DMS 273 (cell line): ENCODE measurements at regions not wholly inside any gene's neighbourhood (a gene's known extent, or its start where the extent isn't known, plus 50 kb on each side); places are given as distances from the start of the nearest gene placed in this dataset.
"Not testable (repeated sequence)": the region's sequence is repeated elsewhere in the genome, so short reads cannot be mapped to it uniquely, and the experiment has no call there.

Source experiments
- DNase-seq: peaks from one replicate; lab custom pipeline; 2025; ENCODE audit not compliant: unreplicated experiment; lab: John Stamatoyannopoulos, UW

DNA sequence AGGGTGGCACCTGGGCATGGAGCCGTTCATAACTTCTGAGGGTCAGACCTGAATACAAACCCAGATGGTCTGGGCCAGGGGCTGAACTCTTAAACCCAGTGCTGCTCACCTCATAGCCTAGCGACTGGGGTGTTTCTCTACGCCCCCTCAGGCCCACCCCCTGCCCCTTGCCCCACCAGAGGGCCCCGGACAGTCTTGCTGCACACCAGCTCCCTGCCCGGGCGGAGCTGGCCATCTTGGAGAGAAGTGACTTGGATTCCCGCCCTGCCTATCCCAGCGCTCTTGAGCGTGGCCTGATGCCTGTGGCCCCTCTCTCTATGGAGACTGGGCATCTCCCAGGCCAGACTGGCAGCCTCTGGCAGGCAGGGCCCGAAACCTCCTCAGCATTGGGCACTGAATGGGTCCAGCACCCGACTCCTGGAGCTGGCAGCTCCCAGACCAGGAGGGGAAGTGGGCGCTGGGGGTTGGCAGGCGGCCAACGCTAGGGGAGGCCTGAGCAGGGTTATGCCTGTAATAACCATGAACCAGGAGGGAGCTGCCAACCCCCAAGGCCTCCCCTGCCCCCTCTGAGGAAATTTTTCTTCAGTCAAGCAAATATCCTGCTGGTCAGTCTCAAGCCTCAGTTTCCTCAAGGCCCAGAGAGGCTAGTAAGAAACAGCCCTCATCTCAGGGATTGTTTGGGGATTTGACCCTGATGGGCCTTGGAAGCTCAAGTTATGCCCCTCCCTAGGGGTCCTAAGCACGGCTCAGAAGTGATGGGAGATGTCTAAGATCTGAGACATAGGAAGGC, 169.5 kb downstream of the VEGFA start:
- DNase-seq = no peak

DNA sequence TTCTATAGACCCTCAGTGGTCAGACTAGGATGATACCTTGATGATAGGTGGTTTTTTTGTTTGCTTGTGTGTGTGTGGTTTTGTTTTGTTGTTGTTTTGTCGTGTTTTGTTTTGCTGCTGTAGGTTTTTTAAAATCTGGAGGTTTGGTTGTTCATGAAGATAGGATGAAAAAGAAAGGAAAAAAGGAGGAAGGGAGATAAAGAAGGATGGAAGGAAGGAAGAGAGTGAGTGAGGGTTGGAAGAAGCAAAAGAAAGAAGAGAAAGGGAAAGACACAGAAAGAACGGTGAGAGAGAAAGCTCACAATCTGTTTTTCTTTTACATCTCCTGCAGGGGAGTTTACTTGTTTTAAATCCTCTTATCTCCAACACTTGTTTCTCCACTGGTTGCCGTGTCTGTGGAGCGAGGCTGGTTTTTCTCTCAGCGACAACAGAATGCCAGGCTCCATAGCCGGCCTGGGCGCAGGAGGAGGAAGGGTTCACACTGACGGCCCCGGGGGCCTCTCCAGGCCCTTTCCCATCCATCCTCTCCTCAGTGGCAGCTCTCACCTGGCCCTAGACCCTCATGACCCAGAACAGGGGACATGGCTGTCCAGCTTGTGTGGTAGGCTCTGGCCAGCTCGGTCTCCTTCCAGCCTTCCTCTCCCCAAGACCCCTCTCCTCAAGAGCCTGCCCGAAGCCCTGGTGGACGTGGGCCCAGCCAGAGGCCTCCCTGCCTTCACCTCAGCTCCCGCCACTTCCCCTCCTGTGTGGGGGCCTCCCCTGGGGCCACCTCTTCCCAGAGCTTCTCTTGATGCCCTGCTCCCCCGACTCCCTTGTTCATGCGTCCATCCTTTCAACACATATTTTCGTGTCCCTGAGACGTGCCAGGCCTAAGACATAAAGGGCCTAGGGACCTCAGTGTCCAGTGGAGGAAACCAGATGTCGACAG, 168.4 kb downstream of the VEGFA start:
- no peak for DNase-seq

DNA sequence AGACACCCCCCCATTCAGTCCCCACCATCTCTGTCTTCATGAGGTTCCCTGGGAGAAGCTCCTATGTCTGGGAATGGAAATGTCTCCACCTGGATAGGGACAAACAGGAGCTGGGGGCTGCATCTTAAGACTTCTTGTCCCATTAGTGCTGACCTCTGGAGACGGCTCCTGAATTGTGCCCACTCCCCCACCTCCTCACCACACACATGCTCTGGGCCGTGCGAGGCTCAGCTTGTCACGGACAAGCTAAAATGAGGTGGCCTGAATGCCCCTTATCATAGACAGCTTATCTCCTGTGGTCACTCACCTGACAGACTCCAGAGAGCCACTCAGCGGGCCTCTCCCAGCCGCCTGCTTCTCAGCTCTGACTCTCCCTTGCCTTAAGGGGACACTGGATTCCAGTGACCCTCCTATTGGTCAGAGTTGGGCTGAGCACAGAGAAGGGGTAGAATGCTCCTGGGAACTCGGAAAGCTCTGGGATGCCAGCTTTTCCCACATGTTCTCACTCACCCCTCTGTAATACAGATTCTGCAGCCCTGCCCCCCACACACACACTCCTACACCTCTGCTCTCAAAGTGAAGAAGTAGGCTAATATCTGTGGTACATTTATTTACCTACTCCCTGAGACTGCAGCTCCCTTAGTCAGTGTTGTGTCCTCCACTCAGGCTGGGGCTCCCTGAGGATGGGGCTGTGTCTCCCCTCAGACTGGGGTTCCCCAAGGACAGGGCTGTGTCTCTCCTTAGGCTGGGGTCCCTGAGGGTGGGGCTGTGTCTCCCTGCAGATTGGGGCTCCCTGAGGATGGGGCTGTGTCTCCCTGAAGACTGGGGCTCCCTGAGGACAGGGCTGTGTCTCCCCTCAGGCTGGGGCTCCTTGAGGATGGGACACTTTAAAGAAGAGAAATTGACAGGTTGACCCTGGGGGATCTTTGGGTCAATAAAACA, 167.5 kb downstream of the VEGFA start:
- DNase-seq = no peak

DNA sequence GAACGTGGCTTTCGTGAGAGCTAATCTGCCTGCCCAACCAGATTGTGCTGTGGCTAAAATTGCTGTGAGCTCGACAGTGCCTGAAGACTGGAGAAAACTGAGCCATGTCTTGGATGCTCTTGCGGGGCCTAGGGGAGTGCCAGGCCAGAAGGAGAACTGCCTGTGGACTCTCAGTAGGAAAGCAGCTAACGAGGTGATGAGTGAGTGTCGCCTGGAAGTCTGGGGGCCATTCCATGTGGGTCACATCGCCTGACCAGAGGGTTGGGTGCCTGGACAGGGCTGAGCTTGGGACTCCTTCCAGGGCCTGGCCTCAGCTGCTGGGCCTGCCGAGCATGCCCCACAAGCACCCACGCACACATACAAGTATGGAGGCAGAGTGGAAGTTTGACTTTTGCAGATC, 166.5 kb downstream of the VEGFA start:
- no peak for DNase-seq

DNA sequence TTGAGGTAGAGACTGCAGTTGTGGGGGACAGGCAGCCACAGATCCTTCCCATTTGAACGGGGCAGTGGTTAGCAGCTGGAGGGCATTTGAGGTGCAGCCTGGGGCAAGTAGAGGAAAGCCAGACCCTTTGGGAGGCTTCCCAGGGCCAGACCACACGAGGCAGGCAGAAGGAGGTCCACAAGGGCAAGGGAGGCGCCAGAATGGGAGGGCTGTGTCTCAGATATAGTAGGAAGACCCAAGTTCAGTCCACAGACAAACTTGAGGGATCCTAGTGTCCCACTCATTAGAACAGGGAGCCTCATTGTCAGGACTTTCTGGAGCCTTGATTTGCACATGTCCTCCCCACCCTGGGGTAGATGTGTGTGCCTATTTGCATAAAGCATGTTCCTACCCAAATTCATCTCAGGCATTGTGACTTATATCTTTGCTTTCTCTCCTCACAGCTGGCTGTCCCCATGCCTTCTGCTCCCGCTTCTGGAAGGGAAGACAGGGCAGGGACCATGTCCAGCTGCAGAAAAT, 166.0 kb downstream of the VEGFA start:
- no peak for DNase-seq

DNA sequence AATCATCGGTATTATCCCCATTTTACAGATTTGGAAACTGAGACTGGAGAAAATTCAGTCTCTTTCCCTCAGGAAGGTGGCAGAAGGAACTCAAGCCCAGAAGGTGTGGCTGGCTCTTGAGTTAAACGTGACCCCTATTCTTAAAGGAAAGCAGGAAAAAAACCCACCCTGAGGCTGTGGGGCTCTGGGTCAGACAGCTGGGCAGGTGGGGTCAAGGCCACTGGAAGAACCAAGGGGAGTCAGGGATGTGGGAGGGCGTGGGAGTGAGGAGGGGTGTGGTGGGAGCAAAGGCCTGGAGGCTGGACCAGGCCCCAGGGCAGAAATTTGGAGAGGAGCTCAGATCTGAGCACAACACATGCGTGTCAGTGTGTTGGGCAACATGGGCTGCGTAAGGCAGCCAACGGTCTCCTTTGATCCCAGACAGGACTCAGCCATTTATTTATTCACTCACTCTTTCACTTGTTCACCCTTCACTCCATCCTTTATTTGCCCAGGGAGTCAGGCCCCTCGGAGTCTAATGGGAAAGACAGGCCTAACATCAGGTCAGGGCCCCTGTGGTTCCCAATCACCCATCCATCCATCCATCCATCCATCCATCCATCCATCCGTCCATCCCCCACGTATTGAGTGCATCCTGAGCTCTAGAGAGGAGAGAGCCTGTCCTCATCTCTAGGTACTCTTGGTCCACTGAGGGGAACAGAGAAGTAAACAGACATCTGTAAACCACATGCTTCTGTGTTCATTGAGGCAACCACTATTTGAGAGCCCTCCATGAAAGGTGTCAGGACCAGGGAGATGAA, 165.0 kb downstream of the VEGFA start:
- DNase-seq = no peak

DNA sequence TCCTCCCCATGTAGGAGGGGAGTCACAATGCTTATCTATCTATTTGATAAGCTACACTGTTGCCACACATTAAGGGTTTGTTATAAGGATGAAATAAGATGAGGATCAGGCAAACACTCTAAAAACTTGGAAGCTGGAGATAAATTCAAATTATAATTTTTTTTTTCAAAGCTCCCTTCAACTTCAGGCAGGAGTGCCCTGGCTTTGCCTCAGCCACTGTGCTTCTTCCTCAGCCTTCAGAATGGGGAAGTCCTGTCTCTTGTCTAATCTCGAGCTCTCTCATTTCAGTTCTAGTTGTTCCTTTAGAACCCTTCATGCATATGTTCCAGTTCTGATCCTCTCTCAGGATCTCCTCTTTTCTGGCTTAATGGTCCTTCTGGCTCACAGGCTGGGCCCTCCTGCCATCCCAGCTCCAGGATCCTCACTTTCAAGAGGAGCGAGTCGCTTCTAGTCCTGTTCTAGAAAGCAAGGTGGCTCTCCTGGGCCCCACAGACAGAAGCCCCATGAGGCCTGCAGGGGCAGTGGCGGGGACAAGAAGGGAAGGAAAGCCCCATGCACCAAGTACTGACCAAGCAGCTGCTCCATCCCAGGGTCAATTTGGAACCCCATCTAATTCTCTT, 164.3 kb downstream of the VEGFA start:
- no peak for DNase-seq

DNA sequence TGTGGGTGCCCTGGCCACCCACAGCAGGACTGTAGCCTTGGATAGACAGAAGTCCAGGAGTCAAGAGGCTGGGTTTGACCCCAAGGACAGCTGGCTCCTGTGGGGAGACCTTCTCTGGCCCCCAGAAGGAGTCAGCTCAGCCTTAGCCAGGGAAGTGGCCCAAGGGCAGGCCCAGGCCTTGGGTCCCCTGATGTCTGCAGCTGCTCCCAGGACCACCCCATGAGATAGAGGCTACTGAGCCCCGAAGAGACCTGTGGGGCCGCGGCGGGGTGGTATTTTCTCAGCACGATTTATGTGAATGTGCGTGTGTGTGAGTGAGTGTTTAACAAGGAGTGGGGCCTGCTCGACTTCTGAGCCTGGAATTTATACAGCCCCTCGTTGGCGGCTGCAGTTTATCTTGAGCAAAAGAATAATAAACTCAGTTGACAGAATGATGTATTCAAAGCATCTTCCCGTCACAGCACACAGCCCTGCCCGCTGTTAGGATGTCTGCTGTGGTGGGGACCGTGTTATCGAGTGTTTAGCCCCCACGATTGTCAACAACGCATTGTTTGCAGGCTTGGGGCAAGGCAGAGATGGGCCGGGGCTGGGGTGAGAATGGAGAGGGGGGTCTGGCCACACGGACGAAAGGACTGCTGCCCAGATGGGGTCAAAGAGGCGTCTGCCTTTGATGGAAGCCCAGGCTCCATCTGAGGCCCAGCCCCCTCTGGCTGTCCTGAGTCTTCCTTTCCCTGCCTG, 163.3 kb downstream of the VEGFA start:
- no peak for DNase-seq

DNA sequence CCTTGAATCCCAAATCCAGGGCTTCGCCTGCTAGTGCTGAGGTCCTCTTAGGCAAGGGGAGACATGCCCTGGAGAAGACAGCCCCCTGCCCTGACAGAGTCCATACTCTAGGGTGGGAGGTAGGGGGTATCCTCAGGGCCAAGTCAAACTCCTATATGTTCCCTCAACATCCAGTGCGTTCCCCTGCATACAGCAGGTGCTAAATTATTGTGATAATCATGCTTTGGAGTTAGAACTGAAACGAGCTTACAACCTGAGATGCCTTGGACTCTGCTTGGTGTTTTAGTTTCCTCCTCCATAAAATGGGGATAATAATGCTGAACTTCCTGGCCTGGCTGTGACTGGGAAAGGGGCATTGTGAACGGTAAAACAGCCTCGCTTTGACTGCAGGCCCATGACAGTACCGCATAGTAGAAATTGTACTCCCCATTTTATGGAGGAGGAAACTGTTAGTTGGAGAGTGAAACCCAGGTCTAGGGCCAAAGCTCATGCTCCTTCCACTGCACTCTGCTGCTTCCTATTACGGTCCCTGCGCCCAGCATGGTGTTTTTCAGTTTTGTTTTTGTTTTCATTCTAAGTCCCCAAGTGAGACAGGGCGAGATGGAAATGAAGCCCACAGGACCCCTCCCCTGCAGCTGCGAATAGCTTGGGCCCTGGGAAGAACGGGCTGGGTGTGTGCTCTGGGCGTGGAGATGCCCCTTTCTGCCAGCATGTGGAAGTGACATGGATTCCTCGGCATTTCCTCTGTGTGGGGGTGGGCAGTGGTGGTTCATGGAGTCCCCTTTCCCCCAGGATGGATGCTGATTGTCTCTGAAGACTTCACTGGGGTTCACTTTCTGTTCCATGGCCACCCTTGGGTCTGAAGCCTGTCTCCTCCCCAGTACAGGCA, 162.5 kb downstream of the VEGFA start:
- no peak for DNase-seq

DNA sequence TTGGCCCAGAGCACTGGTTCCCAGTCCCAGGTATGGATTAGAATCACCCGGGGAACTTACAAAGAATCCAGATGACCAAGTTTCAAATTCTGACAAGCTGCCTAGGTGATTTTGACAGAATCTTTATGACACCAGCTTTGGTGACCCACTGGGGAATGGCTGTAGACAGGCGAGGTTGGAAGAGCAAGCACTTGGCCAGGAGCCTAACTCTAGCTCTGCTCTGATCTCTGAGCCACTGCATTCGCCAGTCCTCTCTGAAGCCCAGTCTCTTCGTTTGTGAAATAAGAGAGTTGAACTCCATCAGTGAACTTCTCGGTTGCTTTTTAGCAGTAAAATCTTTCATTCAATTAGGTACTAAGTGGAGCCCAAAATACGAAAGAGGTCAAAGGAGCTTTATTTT, 161.2 kb downstream of the VEGFA start:
- DNase-seq = no peak

DNA sequence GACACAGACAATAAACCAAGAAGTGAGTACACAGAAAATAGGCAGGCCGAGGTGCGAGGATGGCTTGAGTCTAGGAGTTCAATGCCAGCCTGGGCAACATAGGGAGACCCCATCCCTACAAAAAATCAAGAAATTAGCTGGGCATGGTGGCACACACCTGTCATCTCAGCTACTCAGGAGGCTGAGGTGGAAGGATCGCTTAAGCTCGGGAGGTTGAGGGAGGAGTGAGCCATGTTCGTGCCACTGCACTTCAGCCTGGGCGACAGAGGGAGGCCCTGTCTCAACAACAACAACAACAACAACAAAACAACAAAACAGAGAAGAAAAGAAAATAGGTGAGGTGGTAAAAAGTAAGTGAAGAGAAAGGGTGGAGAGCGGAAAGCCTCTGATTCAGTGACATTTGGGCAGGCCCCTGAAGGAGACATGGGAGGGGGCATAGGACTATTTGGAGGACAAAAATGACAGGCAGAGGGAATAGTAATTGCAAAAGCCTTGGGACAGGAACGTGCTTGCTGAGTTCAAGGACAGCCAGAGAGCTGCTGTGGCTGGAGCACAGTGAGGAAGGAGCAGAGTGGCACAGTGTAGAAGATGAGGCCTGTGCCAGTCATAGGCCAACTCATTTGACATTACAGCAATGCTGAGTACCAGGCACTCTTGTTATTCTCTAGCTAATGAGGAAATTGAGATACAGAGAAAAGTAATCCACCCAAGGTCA, 160.6 kb downstream of the VEGFA start:
- DNase-seq = no peak

DNA sequence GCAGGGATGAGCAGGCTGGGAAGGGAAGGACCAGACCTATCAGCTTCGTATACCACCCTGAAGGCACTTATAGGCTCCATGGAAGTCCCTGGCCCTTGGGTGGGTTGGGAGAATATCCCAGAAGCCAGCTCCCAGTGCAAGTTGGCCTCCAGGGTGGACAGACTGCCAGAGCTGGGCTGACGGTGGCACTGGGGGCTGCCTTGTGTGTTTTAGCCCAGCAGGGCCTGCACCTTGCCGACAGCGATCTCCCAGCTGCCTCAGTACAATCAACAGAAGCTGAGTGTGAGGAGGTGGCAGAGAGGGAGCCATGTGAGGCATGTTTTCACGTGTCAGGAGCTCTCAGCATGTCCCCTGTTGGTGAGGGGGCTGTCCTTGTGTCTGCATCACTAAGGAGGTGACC, 159.5 kb downstream of the VEGFA start:
- no peak for DNase-seq

DNA sequence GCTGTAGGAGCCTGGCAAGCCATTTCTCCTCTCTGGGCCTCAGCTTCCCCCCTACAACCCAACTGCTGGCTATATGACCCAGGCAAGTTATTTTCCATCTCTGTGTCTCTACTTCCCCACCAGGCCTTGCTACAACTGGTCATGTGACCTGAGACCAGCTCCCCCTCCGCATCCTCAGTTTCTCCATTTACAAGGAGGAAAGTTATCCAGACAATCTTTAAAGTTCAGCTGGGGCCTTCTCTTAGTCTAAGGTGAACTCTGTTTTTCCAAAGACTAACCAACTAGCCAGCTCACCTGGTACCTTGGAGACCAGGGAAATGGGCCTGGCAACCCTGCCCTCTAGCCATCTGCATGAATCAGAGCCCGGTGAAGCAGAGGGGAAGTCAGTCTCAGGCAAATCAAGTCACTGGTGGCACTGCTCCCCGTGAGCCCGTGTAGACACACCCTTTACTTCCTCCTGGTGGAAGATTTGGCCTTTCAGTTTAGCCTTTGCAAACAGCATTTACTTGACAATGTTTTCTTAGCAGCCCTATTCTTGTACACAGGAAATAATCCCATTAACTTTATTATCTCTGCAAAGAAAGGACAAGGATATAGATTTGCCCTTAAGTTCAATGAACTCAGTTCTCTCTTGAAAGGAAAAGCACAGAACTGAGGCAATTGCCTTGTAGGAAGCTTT, 157.7 kb downstream of the VEGFA start:
- DNase-seq = no peak

DNA sequence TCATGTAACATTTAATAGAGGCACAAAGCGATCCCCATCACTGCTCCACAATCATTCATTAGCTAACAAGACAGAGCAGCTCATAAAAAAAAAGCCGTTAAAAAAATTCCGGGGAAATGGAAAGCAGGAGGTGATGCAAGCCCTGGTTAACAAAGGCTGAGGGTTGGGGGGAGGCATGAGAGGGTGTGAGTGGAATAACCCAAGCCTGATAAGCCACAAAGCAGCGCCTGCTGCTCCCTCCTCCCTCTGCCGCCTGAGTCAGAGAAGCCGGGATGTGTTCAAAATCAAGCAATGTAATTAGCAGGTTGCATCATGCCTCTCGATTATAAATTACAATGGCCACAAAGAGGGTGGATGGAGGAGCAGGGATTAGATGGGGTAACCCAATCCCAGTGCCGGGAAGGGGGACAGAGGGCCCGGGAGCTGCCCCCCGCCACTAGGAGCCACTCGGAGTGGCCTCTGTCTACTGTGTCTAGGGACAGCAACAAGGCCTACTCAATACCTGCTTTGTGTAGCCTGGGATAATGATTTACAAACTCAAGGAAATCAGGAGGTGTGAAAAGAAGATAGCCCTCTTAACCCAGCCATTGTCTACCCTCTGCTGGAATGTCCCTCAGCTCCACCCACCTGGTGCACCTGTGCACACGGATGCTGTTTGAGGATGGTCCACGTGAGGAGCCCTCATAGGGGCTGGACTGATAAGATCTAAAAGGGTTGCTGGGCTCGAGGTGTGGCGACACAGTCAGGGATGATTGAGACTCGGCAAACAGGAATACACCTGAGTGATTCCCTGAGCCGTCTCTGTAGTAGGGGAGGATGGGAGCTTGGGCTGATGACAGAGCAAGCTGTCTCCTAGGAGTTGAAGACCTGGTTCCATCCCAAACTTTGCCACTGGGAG, 156.9 kb downstream of the VEGFA start:
- DNase-seq = peak; percentile 71

DNA sequence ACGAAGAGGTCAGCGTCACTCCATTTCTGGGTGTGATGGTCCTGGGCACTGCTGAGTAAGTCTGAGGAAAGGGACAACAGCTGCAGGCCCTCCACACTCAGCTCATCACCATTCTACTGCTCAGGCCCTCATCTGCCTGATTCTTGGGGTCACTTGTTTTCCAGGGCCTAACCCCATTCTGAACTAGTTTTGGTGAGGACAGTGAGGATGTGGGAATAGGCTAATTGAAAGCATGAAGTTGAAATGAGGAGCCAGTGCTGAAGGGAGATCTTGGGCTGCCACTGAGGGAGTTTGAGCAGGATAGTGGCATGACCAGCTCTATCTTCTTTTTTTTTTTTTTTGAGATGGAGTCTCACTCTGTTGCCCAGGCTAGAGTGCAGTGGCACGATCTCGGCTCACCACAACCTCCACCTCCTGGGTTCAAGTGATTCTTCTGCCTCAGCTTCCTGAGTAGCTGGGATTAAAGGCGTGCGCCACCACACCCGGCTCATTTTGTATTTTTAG, 155.7 kb downstream of the VEGFA start:
- not testable (repeated sequence) for DNase-seq
